Middle frontal gyrus (tissue), 1 donor: ENCODE measurements at regions not wholly inside any gene's neighbourhood (a gene's known extent, or its start where the extent isn't known, plus 50 kb on each side); places are given as distances from the start of the nearest gene placed in this dataset.

Source experiments
- DNase-seq: peaks from one replicate; pipeline ENCODE4 v3.0.0-alpha.2; 2015; ENCODE audit warnings: low spot score; ENCODE audit errors: extremely low spot score

GRCh38 chr4:63814171-63814964, 594.9 kb downstream of the TECRL start:
- no peak for DNase-seq

GRCh38 chr4:63799166-63799565, 610.1 kb downstream of the TECRL start:
- DNase-seq: no peak

- no peak for DNase-seq
Measured at GRCh38 chr4:63795301-63795700, 613.9 kb downstream of the TECRL start.

- DNase-seq: no peak
Measured at GRCh38 chr4:63790377-63790776, 618.9 kb downstream of the TECRL start.

GRCh38 chr4:63788271-63788670, 621.0 kb downstream of the TECRL start:
- DNase-seq: no peak

- DNase-seq: no peak
Measured at GRCh38 chr4:63787326-63787725, 621.9 kb downstream of the TECRL start.

GRCh38 chr4:63786171-63786570, 623.1 kb downstream of the TECRL start:
- no peak for DNase-seq

GRCh38 chr4:63784822-63785221, 624.4 kb downstream of the TECRL start:
- no peak for DNase-seq

GRCh38 chr4:63777601-63778000, 631.6 kb downstream of the TECRL start:
- no peak for DNase-seq

GRCh38 chr4:63764400-63764799, 644.9 kb downstream of the TECRL start:
- no peak for DNase-seq

GRCh38 chr4:63757929-63758328, 651.3 kb downstream of the TECRL start:
- DNase-seq: peak; percentile 31

GRCh38 chr4:63742882-63743281, 666.4 kb downstream of the TECRL start:
- DNase-seq: no peak

GRCh38 chr4:63729519-63729918, 679.7 kb downstream of the TECRL start:
- no peak for DNase-seq

GRCh38 chr4:63728480-63729177, 680.6 kb downstream of the TECRL start:
- no peak for DNase-seq

GRCh38 chr4:63717384-63717783, 691.9 kb downstream of the TECRL start:
- DNase-seq: no peak

GRCh38 chr4:63708661-63709060, 700.6 kb downstream of the TECRL start:
- no peak for DNase-seq

GRCh38 chr4:63700569-63700968, 708.7 kb downstream of the TECRL start:
- no peak for DNase-seq

- DNase-seq: no peak
Measured at GRCh38 chr4:63693321-63693720, 715.9 kb downstream of the TECRL start.

- DNase-seq: no peak
Measured at GRCh38 chr4:63678358-63678931, 730.8 kb downstream of the TECRL start.

GRCh38 chr4:63670735-63671134, 738.5 kb downstream of the TECRL start:
- no peak for DNase-seq

GRCh38 chr4:63663870-63664269, 745.4 kb downstream of the TECRL start:
- no peak for DNase-seq

- no peak for DNase-seq
Measured at GRCh38 chr4:63644396-63644795, 764.9 kb downstream of the TECRL start.

- DNase-seq: no peak
Measured at GRCh38 chr4:63637270-63637669, 772.0 kb downstream of the TECRL start.
